Adrenal gland (tissue), 9 donors: ENCODE measurements at regions not wholly inside any gene's neighbourhood (a gene's known extent, or its start where the extent isn't known, plus 50 kb on each side); places are given as distances from the start of the nearest gene placed in this dataset.

Source experiments
- DNase-seq, 7 donors: peaks; one replicate each; pipeline ENCODE4 v3.0.0-alpha.2; 2019 to 2020
- H3K27ac ChIP-seq, 5 donors: fragments of 200-600 bp; sonication (generic) in 4 of 5; 1 replicate in 3 of 5; 2 replicates in 2 of 5; pipeline versions ENCODE4 v1.5.1 to v1.8.0; 2016 to 2020; ENCODE audit warnings: mild to moderate bottlenecking in 1 of 5
- H3K27me3 ChIP-seq: fragments of 200-600 bp; 2 replicates; pipeline ENCODE4 v1.8.0; 2021
- H3K36me3 ChIP-seq, 2 donors: fragments of 200-600 bp; replicated peaks in 1 of 2; 1 replicate in 1 of 2; 2 replicates in 1 of 2; pipeline versions ENCODE4 v1.5.1 to v1.8.0; 2018 to 2022
- H3K4me1 ChIP-seq, 2 donors: fragments of 200-600 bp; replicated peaks in 1 of 2; 1 replicate in 1 of 2; 2 replicates in 1 of 2; pipeline versions ENCODE4 v1.5.1 to v1.8.0; 2018 to 2021
- H3K4me3 ChIP-seq, 4 donors: fragments of 200-600 bp; sonication (generic) in 3 of 4; one replicate each; pipeline ENCODE4 v1.5.1; 2016 to 2018
- H3K9me3 ChIP-seq, 3 donors: fragments of 200-600 bp; sonication (generic) in 1 of 3; replicated peaks in 1 of 3; 1 replicate in 2 of 3; 2 replicates in 1 of 3; pipeline versions ENCODE4 v1.5.1 to v1.8.0; 2016 to 2021
- POLR2A ChIP-seq, 2 donors: fragments of 450-650 bp; IDR thresholded peaks; one replicate each; pipeline ENCODE4 v1.6.1; 2017; ENCODE audit warnings: antibody characterized with exemption in 2 of 2, mild to moderate bottlenecking in 2 of 2, moderate library complexity in 1 of 2
- WGBS, 4 donors: extraction: QIAGEN DNeasy Blood & Tissue Kit in 2 of 4; methylation state at CpG; one replicate each; pipeline versions ENCODE4 v1.1.5 to v1.1.7; 2013 to 2017; 5-methylcytosine and 5-hydroxymethylcytosine counted together
- intact Hi-C, 2 donors: fragments of 100-400 bp; cut with DNase I; formaldehyde crosslinking; loops; one replicate each; pipeline versions ENCODE4 v1.14.1 to v1.15.0; 2022 to 2023
- TF ChIP-seq, protein P1 (sequence below), 6 experiments: fragments of 450-650 bp in 4 of 6; fragments of 200-600 bp in 2 of 6; sonication (generic) in 1 of 6; IDR thresholded peaks; 1 replicate in 5 of 6; 2 replicates in 1 of 6; pipeline versions ENCODE4 v1.5.1 to v1.8.0; 2016 to 2021; ENCODE audit warnings: antibody characterized with exemption in 6 of 6, mild to moderate bottlenecking in 2 of 6, moderate library complexity in 1 of 6
- donor health status: healthy with polysubstance abuse.
- donor health status: Bipolar disorder and iron deficiency.
- donor health status: DM: yes; HTN: yes; CAD: no.
- donor health status: DM: no; HTN: no; CAD: no.
- donor health status: DM: no; HTN: no; CAD: no.

DNA sequence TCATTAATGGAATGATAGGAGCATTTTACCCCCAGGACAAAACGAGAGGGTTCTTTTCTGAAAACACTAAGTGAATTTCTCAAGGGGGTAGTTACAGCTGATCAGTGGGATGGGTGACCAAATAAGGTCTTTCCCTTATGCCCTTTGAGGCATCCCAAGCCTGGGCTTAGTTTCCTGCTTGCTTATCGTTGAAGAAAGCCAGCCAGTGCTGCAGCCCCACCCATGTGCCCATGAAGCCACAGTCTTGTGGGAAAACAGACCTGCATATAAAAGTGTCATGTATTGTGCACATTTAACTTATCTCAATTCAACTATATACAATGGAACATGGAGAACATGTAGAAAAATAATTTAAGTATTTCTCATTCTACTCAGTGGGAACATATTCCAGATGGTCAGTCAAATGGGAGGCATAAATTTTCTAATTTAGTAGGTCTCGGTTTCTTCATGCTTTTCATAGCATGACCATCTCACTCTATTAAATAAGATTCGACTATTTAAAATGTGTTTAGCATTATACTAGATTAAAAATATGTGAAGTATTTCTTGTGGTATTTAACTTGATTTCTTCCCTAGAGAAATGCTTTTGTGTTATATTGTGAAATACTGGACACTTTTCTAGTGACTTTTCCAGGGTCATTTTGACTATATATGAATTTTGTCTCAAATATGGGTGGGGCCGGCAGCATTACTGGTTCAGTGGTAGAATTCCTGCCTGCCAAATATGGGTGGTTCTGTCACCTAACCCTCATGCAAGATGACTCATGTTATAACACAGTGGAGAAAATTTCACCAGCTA, 189.7 kb upstream of the SGCD start:
- 63 to 79% (median 70%) methylated on average over 5 of the region's 5 CpGs for WGBS, 4 donors
- Histone ChIP-seq H3K27me3 (no peaks in the 10 kb centered on the region), H3K27ac (no peak overlapping the region), H3K4me3 (no peak overlapping the region), H3K9me3 (no peaks in the 10 kb centered on the region), H3K36me3 (no peaks in the 10 kb centered on the region), H3K4me1 (no peaks in the 10 kb centered on the region)
- no peak for TF ChIP-seq POLR2A (IDR thresholded peaks at IDR 0.05)
- TF ChIP-seq, protein P1, sequence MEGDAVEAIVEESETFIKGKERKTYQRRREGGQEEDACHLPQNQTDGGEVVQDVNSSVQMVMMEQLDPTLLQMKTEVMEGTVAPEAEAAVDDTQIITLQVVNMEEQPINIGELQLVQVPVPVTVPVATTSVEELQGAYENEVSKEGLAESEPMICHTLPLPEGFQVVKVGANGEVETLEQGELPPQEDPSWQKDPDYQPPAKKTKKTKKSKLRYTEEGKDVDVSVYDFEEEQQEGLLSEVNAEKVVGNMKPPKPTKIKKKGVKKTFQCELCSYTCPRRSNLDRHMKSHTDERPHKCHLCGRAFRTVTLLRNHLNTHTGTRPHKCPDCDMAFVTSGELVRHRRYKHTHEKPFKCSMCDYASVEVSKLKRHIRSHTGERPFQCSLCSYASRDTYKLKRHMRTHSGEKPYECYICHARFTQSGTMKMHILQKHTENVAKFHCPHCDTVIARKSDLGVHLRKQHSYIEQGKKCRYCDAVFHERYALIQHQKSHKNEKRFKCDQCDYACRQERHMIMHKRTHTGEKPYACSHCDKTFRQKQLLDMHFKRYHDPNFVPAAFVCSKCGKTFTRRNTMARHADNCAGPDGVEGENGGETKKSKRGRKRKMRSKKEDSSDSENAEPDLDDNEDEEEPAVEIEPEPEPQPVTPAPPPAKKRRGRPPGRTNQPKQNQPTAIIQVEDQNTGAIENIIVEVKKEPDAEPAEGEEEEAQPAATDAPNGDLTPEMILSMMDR (IDR thresholded peaks at IDR 0.05) = no peak
- intact Hi-C loops = no loop called here
- DNase-seq = no peak

GRCh38 chr5:156142867-156143266, 184.1 kb upstream of the SGCD start:
- no peaks in the 10 kb centered on the region for H3K36me3 ChIP-seq
- DNase-seq = no peak
- no peaks in the 10 kb centered on the region for H3K27me3 ChIP-seq
- WGBS, 4 donors = 82 to 94% (median 89%) methylated on average over 2 of the region's 2 CpGs
- no peaks in the 10 kb centered on the region for H3K4me1 ChIP-seq
- TF ChIP-seq, protein P1 (IDR thresholded peaks at IDR 0.05) = no peak
- TF ChIP-seq POLR2A (IDR thresholded peaks at IDR 0.05) = no peak
- intact Hi-C loops = no loop called here
- no peaks in the 10 kb centered on the region for H3K9me3 ChIP-seq
- H3K27ac ChIP-seq = no peak overlapping the region
- no peak overlapping the region for H3K4me3 ChIP-seq

DNA sequence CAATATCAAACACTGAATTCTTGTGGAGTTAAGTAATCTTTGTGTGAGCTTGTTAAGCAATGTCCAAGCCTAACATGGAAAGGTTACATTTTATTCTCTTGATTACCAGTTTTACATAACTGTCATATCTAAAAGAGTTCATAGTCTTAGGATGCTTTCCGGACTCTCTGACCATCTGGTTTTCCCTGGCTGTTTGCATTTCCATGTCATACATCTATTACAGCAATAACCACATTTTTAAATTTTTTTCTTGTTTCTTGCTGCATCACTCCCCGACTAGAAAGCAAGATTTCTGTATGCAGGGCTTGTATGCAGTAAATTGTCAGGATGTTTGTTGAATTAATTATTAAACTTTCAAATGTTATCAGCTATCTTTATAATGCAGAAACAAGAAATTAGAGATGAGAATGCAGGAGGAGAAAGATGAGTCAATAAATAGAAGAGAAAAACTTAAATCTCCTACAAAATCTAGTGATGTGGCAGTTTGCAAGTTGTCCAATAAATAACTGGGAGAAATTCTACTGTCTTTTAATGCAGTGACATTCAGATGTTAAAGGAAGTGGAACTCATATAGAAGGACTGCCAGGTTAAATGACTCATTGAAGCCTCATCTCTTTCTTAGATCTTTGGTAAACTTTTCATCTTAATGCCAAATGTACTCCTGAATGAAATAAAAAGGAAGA, 179.6 kb upstream of the SGCD start:
- intact Hi-C loops = no loop called here
- DNase-seq = no peak
- Histone ChIP-seq H3K27ac (no peak overlapping the region), H3K36me3 (no peaks in the 10 kb centered on the region), H3K9me3 (no peaks in the 10 kb centered on the region), H3K4me3 (no peak overlapping the region), H3K4me1 (no peaks in the 10 kb centered on the region), H3K27me3 (no peaks in the 10 kb centered on the region)
- TF ChIP-seq, protein P1 (IDR thresholded peaks at IDR 0.05) = no peak
- no peak for TF ChIP-seq POLR2A (IDR thresholded peaks at IDR 0.05)
- WGBS, 4 donors = 48 to 67% (median 53%) methylated on average over 2 of the region's 2 CpGs

DNA sequence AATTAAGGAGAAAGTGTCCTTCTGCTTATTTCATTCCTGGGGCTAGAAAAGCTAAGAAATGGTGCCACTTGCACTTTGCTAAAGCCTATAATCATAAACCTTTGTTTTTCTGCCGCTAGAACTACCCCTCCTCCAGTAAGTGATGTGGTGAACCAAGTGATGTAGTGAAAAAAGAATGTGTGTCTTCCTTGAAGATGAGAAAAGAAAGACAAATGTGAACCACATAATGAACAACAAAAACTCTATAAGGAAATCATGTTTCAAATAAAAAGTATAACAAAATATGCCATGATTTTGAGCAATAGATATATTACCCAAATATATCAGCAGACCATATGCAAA, 179.0 kb upstream of the SGCD start:
- 64 to 83% (median 73%) methylated on average over 1 of the region's 1 CpG for WGBS, 4 donors
- Histone ChIP-seq H3K9me3 (no peaks in the 10 kb centered on the region), H3K4me1 (no peaks in the 10 kb centered on the region), H3K4me3 (no peak overlapping the region), H3K27ac (no peak overlapping the region), H3K36me3 (no peaks in the 10 kb centered on the region), H3K27me3 (no peaks in the 10 kb centered on the region)
- no peak for TF ChIP-seq POLR2A (IDR thresholded peaks at IDR 0.05)
- DNase-seq = no peak
- intact Hi-C loops = no loop called here
